ENCODE measurements at regions not wholly inside any gene's neighbourhood (a gene's known extent, or its start where the extent isn't known, plus 50 kb on each side); places are given as distances from the start of the nearest gene placed in this dataset.
"Not testable (repeated sequence)": the region's sequence is repeated elsewhere in the genome, so short reads cannot be mapped to it uniquely, and the experiment has no call there.

DNA sequence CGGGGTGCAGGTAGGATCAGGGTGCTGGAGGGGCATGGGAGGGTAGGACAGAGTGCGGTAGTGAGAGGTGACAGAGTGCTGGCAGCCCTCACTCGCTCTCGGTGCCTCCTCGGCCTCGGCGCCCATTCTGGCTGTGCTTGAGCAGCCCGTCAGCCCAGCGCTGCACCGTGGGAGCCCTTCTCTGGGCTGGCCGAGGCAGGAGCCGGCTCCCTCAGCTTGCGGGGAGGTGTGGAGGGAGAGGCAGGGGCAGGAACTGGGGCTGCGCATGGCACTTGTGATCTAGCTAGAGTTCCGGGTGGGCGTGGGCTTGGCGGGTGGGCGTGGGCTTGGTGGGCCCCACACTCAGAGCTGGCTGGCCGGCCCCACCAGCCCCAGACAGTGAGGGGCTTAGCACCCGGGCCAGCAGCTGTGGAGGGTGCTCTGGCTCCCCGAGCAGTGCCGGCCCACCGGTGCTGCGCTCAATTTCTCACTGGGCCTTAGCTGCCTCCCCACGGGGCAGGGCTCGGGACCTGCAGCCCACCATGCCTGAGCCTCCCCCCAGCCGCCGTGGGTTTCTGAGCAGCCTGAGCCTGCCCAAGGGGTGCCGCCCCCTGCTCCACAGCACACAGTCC, 112.8 kb upstream of the DUSP22 start:
- H3K27ac ChIP-seq: no peak overlapping the region
- TF ChIP-seq ZFX (IDR thresholded peaks at IDR 0.05): no peak
- TF ChIP-seq, protein P1, sequence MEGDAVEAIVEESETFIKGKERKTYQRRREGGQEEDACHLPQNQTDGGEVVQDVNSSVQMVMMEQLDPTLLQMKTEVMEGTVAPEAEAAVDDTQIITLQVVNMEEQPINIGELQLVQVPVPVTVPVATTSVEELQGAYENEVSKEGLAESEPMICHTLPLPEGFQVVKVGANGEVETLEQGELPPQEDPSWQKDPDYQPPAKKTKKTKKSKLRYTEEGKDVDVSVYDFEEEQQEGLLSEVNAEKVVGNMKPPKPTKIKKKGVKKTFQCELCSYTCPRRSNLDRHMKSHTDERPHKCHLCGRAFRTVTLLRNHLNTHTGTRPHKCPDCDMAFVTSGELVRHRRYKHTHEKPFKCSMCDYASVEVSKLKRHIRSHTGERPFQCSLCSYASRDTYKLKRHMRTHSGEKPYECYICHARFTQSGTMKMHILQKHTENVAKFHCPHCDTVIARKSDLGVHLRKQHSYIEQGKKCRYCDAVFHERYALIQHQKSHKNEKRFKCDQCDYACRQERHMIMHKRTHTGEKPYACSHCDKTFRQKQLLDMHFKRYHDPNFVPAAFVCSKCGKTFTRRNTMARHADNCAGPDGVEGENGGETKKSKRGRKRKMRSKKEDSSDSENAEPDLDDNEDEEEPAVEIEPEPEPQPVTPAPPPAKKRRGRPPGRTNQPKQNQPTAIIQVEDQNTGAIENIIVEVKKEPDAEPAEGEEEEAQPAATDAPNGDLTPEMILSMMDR (conservative IDR thresholded peaks at IDR 0.05): no peak

DNA sequence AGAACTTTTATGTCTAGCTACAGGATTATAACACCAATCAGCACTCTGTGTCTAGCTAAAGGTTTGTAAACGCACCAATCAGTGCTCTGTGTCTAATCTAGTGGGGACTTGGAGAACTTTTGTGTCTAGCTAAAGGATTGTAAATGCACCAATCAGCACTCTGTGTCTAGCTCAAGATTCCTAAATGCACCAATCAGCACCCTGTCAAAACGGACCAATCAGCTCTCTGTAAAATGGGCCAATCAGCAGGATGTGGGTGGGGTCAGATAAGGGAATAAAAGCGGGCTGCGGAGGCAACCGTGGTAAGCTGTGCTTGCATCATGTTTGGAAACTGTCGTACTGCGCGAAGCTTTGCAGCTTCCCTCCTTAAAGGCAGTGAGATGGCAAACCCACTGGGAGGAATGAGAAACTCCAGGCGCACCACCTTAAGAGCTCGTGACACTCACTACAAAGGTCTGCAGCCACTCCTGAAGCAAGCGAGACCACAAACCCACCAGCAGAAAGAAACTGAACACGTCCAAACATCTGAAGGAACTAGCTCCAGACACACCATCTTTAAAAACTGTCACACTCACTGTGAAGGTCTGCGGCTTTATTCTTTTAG, 112.1 kb upstream of the DUSP22 start:
- not testable (repeated sequence) for H3K27ac ChIP-seq

DNA sequence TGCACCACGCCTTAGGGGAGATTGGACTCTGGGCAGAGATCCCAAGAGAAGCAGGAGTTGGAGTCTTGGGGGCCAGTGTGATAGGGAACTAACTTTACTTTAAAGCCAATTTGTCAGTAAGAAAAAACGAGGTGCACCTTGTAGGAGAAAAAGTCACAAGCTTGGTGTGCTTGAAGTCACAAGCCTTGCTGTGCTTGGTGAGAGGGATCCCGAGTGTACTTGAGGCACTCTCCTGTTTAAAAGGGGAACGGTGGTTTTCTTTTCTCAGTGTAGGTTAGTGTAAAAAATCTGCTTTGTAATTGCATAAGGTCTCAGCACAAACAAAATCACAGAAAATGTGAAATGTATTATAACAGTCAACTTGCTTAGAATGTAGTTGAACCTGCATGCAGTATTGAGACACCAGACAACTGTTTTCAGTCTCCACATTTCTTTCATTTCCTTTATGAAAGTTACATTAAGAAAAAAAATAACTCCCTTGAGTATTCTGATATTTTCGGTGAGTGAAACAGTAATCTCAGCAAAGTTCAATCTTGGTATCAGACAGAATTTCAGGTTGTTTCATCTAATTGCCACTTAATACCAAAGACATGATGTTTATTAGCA, 111.1 kb upstream of the DUSP22 start:
- H3K27ac ChIP-seq: no peak overlapping the region
- TF ChIP-seq, protein P1 (conservative IDR thresholded peaks at IDR 0.05): no peak
- TF ChIP-seq ZFX (IDR thresholded peaks at IDR 0.05): no peak

DNA sequence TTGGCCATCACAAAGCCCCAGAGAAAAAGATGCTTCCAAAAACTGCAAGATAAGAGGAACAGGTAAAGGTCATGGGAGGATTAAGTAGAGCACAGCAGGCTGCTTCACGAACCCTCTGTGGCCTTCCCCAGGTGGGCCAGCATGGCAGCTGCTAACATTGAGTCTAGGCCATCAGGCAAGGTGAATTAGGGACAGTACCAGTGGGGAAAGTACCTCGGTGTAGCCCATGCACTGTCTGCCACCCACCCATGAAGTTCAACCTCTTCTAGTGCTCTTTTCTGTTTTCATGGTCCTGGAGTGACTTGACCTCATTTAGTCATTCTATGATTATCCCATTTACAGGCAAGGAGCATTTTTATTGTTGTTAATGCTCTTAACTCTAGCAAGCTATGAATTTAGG, 108.6 kb upstream of the DUSP22 start:
- TF ChIP-seq, protein P1 (conservative IDR thresholded peaks at IDR 0.05): no peak
- TF ChIP-seq ZFX (IDR thresholded peaks at IDR 0.05): no peak
- no peak overlapping the region for H3K27ac ChIP-seq

DNA sequence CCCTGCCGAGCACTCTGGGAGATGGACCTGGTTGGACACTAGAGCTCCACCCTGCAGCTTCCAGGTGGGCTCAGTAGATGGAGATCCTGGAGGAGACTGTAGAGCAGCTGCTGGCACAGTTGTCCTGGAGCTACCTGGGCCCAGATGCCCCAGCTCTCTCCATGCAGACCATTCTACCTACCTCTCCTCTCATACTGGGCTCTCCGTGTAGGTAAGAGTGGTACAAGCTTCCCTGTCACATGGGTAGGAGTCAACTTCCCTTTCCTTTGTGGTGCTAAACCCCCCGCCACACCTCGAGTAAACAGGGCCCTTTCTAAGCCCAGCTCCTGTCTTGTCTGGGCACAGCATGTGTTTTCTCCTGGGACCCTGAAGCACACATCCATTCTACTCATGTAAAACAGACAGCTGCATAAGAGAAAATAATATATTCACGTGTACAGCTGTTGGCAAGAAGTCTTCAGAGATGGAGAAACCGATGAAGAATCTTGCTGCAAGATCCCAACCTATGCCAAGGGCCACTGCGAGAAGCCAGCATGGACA, 108.1 kb upstream of the DUSP22 start:
- H3K27ac ChIP-seq: no peak overlapping the region

DNA sequence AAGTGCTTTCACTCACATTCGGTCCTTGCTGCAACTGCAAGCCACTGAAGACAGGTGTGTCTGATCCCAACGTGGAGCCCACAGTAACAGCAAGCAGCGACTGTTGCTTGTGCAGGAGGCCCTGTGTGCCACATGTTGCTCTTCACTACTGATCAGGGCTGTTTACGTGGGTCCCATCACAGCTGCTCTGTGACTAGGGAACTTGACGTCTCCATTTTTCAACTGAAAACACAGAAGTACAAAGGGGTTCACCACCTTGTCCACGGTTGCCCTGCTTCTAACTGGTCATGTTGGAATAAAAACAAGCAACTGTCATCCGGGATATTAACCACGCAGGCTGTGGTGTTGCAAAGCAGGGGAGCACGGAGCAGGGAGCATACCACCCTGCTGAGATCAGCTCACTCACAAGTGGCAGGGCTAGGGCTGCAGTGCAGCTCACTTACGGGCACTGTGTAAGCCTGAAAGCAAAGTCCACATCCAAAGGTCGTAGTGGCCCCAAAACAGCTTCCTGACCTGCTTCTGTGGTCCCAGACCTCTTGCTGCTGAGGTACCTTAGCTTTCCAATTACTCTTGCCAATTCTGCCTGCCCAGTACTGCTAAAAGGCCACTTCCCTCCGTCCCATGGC, 105.8 kb upstream of the DUSP22 start:
- H3K27ac ChIP-seq: no peak overlapping the region

More for the DNA sequence above, 108.1 kb upstream of the DUSP22 start:
- no peak for TF ChIP-seq ZFX (IDR thresholded peaks at IDR 0.05)
- TF ChIP-seq, protein P1 (conservative IDR thresholded peaks at IDR 0.05): no peak

DNA sequence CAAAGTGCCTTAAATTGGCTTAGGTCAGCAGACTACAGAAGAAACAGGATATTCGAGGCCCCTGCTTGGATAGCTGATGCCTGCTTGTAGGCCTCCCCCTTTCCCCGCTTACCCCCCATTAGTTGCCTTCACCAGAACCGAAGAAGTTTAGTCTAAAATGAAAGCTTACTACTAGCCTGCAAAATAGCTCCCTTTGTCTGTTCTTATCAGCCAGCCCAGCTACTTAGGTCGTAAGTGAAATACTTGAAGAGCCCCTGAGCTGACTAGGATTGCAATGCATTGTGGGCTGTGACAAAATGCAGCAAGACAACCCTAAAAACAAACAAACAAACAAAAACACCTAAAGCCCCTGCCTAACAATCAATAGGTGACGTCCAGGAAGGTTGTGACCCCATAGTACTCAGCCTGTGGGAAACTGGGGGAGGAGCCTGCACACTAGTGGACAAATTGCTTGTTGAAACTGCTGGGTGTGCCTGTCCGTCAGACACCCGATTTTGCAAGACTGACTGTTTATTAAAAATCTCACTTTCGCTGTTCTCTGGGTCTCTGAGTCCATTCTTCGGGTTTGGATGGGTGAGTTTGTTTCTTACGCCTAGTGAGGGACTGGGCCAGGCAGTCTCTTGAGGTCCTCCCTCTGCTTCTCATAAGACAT, 105.0 kb upstream of the DUSP22 start:
- no peak for TF ChIP-seq ZFX (IDR thresholded peaks at IDR 0.05)
- TF ChIP-seq, protein P1 (conservative IDR thresholded peaks at IDR 0.05): no peak
- no peak overlapping the region for H3K27ac ChIP-seq

More for the DNA sequence above, 105.8 kb upstream of the DUSP22 start:
- TF ChIP-seq, protein P1 (conservative IDR thresholded peaks at IDR 0.05): no peak
- no peak for TF ChIP-seq ZFX (IDR thresholded peaks at IDR 0.05)

All from C4-2B (cell line).